Gastroesophageal sphincter (tissue), 4 donors: ENCODE measurements at regions not wholly inside any gene's neighbourhood (a gene's known extent, or its start where the extent isn't known, plus 50 kb on each side); places are given as distances from the start of the nearest gene placed in this dataset.

Experiments
- ATAC-seq: fragments of 150-250 bp; one replicate; pipeline ENCODE4 v1.9.1; 2016; ENCODE audit warnings: mild to moderate bottlenecking, moderate library complexity
- H3K27ac ChIP-seq, 4 donors: fragments of 200-600 bp; sonication (generic) in 3 of 4; 1 replicate in 3 of 4; 2 replicates in 1 of 4; pipeline ENCODE4 v1.5.1; 2016 to 2019
- H3K27me3 ChIP-seq: fragments of 200-600 bp; sonication (generic); one replicate; pipeline ENCODE4 v1.5.1; 2019
- H3K36me3 ChIP-seq, 2 donors: fragments of 200-600 bp; sonication (generic); one replicate each; pipeline ENCODE4 v1.5.1; 2019; ENCODE audit warnings: control low read depth in 1 of 2
- H3K4me1 ChIP-seq, 3 donors: fragments of 200-600 bp; sonication (generic); 1 replicate in 2 of 3; 2 replicates in 1 of 3; pipeline ENCODE4 v1.5.1; 2016 to 2019; ENCODE audit warnings: control low read depth in 2 of 3
- H3K4me3 ChIP-seq, 2 donors: fragments of 200-600 bp; sonication (generic); one replicate each; pipeline ENCODE4 v1.5.1; 2019; ENCODE audit warnings: mild to moderate bottlenecking in 1 of 2, moderate library complexity in 1 of 2
- H3K9me3 ChIP-seq, 3 donors: fragments of 200-600 bp; sonication (generic); one replicate each; pipeline ENCODE4 v1.5.1; 2017 to 2019; ENCODE audit warnings: control low read depth in 2 of 3
- EP300 ChIP-seq: sonication (generic); formaldehyde crosslinking; IDR thresholded peaks from one replicate; pipeline ENCODE4 v1.6.1; 2017; ENCODE audit warnings: antibody characterized with exemption, mild to moderate bottlenecking
- POLR2A ChIP-seq, 2 donors: fragments of 450-650 bp; IDR thresholded peaks; one replicate each; pipeline ENCODE4 v1.6.1; 2017; ENCODE audit warnings: antibody characterized with exemption in 2 of 2, mild to moderate bottlenecking in 2 of 2, moderate library complexity in 1 of 2
- POLR2AphosphoS5 ChIP-seq: sonication (generic); formaldehyde crosslinking; IDR thresholded peaks from one replicate; pipeline ENCODE4 v1.6.1; 2017; ENCODE audit warnings: antibody characterized with exemption
- WGBS, 2 donors: methylation state at CpG; one replicate each; pipeline ENCODE4 v1.1.5; 2018; ENCODE audit warnings: low coverage in 1 of 2; 5-methylcytosine and 5-hydroxymethylcytosine counted together
- TF ChIP-seq, protein P1 (sequence below), 4 experiments: fragments of 200-600 bp in 2 of 4; fragments of 450-650 bp in 2 of 4; sonication (generic) in 1 of 4; IDR thresholded peaks; one replicate each; pipeline ENCODE4 v1.5.1; 2017 to 2019; ENCODE audit warnings: antibody characterized with exemption in 4 of 4, mild to moderate bottlenecking in 2 of 4, moderate library complexity in 2 of 4

DNA sequence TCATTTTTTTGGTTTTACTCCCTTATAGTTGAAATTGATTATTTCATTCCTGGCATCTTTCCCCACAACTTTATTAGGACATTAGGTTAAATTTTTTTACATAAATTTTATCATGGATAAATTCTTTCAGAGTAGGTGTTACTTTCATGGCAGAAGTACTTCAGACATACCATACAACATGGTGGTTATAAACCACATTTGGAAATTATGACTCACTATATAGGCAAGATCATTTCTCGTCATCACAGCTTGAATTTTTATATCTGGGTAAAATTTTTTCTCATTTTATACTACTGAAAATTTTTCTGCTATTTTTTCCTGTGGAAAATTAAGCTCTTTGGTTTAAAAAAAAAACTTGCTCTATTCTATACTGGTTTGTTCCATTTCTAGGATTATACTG, 111.9 kb upstream of the COL5A2 start:
- H3K27ac ChIP-seq = no peak overlapping the region
- H3K4me1 ChIP-seq = peaks cover 0 to 16% (median 0%) of the 10 kb centered on the region in 3 donors
- H3K9me3 ChIP-seq = peaks cover 0 to 5% (median 0%) of the 10 kb centered on the region in 3 donors
- no peak overlapping the region for H3K4me3 ChIP-seq
- 100% methylated on average over 1 of the region's 1 CpG for WGBS, 2 donors
- TF ChIP-seq EP300 = no peak
- TF ChIP-seq POLR2AphosphoS5 = no peak
- TF ChIP-seq POLR2A (IDR thresholded peaks at IDR 0.05) = no peak
- TF ChIP-seq, protein P1, sequence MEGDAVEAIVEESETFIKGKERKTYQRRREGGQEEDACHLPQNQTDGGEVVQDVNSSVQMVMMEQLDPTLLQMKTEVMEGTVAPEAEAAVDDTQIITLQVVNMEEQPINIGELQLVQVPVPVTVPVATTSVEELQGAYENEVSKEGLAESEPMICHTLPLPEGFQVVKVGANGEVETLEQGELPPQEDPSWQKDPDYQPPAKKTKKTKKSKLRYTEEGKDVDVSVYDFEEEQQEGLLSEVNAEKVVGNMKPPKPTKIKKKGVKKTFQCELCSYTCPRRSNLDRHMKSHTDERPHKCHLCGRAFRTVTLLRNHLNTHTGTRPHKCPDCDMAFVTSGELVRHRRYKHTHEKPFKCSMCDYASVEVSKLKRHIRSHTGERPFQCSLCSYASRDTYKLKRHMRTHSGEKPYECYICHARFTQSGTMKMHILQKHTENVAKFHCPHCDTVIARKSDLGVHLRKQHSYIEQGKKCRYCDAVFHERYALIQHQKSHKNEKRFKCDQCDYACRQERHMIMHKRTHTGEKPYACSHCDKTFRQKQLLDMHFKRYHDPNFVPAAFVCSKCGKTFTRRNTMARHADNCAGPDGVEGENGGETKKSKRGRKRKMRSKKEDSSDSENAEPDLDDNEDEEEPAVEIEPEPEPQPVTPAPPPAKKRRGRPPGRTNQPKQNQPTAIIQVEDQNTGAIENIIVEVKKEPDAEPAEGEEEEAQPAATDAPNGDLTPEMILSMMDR (IDR thresholded peaks at IDR 0.05) = no peak
- H3K36me3 ChIP-seq = no peaks in the 10 kb centered on the region
- no peaks in the 10 kb centered on the region for H3K27me3 ChIP-seq
- ATAC-seq = no peak

DNA sequence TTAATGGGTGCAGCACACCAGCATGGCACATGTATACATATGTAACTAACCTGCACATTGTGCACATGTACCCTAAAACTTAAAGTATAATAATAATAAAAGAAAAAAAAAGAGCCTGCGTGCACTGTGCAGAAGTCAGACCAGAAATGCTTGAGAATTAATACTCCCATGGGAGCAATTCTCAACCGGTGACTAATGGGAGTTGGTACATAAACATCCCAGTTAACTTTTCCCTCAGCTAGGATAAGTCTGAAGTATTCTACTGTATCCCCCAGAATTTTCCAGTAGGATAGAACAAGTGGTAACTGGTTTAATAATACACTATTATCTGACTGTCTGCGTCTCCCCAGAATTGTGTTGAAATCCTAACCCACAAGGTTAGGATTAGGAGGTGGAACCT, 113.6 kb upstream of the COL5A2 start:
- ATAC-seq = no peak
- Histone ChIP-seq H3K27ac (no peak overlapping the region), H3K4me3 (no peak overlapping the region), H3K36me3 (no peaks in the 10 kb centered on the region), H3K9me3 (peaks cover 0 to 5% (median 0%) of the 10 kb centered on the region in 3 donors), H3K4me1 (peaks cover 0 to 3% (median 0%) of the 10 kb centered on the region in 3 donors), H3K27me3 (no peaks in the 10 kb centered on the region)
- TF ChIP-seq POLR2A (IDR thresholded peaks at IDR 0.05) (no peak), POLR2AphosphoS5 (no peak), EP300 (no peak)
- TF ChIP-seq, protein P1 (IDR thresholded peaks at IDR 0.05) = no peak
- 74 to 81% methylated on average over 3 of the region's 3 CpGs for WGBS, 2 donors

DNA sequence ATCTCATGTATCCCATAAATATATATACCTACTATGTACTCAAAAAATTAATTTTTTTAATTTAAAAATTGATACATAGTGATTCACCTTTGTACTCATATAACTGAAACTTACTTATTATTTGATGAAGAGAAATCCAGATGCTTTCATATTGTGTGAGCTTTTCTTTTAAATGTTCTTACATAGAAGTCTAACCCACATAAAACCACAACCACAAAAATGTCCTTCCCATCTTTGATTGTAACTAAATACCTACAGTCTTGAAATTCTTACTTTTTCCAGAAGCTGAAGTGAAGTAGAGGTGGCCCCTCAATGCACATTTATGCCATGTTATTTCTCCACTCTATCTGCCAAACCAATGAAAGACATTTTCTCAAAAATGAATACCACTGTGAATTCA, 117.9 kb upstream of the COL5A2 start:
- Histone ChIP-seq H3K27me3 (no peaks in the 10 kb centered on the region), H3K9me3 (no peaks in the 10 kb centered on the region), H3K27ac (no peak overlapping the region), H3K4me1 (no peaks in the 10 kb centered on the region), H3K36me3 (no peaks in the 10 kb centered on the region), H3K4me3 (no peak overlapping the region)
- ATAC-seq = no peak
- TF ChIP-seq POLR2A (IDR thresholded peaks at IDR 0.05) (no peak), EP300 (no peak), POLR2AphosphoS5 (no peak)
- TF ChIP-seq, protein P1 (IDR thresholded peaks at IDR 0.05) = no peak

DNA sequence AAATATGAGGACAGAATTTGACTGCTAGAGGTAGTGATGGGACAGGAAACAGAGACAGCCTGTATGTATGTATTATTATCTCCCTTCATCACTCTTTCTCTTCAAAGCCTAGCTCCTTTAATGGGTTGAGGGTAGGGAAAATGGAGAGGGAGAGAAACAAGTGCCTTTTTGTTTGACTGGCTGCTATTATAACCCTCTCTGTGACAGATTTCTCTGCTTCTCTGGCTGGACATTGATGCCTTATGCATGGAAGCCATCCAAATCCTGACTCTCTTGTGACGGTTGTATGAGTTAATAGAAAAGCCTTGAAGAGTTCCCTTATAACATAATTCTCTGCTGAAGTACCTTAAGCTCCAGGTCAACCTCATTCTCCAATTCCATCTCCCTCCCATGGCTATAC, 118.5 kb upstream of the COL5A2 start:
- Histone ChIP-seq H3K4me1 (no peaks in the 10 kb centered on the region), H3K27ac (no peak overlapping the region), H3K4me3 (no peak overlapping the region), H3K9me3 (no peaks in the 10 kb centered on the region), H3K27me3 (no peaks in the 10 kb centered on the region), H3K36me3 (no peaks in the 10 kb centered on the region)
- ATAC-seq = no peak
- no peak for TF ChIP-seq POLR2A (IDR thresholded peaks at IDR 0.05)
- TF ChIP-seq POLR2AphosphoS5 = no peak
- TF ChIP-seq EP300 = no peak
- TF ChIP-seq, protein P1 (IDR thresholded peaks at IDR 0.05) = no peak
- 29 to 60% methylated on average over 1 of the region's 1 CpG for WGBS, 2 donors

DNA sequence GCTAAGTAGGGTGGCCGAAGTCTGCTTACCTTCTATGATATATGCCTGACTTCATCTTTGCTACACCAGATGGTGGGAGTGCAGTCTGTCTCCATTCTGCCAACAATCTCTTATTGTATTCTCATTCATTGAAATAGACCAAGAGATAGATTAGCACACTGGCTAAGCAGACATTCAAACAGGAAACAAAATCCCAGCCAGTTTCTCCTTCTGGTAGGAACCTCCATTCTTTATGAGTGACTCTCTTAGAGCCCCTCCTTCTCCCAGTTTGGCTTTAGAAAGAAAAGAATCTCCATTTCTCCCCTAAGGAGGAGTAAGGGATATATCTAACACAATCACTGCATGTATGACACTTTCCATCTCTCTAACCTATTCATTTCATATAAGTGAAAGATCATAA, 118.9 kb upstream of the COL5A2 start:
- Histone ChIP-seq H3K9me3 (no peaks in the 10 kb centered on the region), H3K4me1 (no peaks in the 10 kb centered on the region), H3K4me3 (no peak overlapping the region), H3K27ac (no peak overlapping the region), H3K36me3 (no peaks in the 10 kb centered on the region), H3K27me3 (no peaks in the 10 kb centered on the region)
- 80% methylated on average over 1 of the region's 1 CpG; no CpG with 5 or more reads in 1 of the 2 donors for WGBS, 2 donors
- ATAC-seq = no peak
- TF ChIP-seq, protein P1 (IDR thresholded peaks at IDR 0.05) = no peak
- TF ChIP-seq EP300 = no peak
- no peak for TF ChIP-seq POLR2A (IDR thresholded peaks at IDR 0.05)
- TF ChIP-seq POLR2AphosphoS5 = no peak
